Breast epithelium (tissue), 4 donors: ENCODE measurements at regions not wholly inside any gene's neighbourhood (a gene's known extent, or its start where the extent isn't known, plus 50 kb on each side); places are given as distances from the start of the nearest gene placed in this dataset.

Source experiments
- DNase-seq, 2 donors: peaks; one replicate each; pipeline ENCODE4 v3.0.0-alpha.2; 2019; ENCODE audit warnings: low spot score in 2 of 2
- H3K27ac ChIP-seq, 2 donors: fragments of 200-600 bp; sonication (generic) in 1 of 2; one replicate each; pipeline ENCODE4 v1.5.1; 2016 to 2019; ENCODE audit warnings: mild to moderate bottlenecking in 1 of 2
- H3K27me3 ChIP-seq, 2 donors: fragments of 200-600 bp; sonication (generic) in 1 of 2; one replicate each; pipeline versions ENCODE4 v1.5.1 to v1.6.0; 2017 to 2019; ENCODE audit warnings: control low read depth in 1 of 2, mild to moderate bottlenecking in 1 of 2
- H3K36me3 ChIP-seq: fragments of 200-600 bp; one replicate; pipeline ENCODE4 v1.5.1; 2019
- H3K4me1 ChIP-seq, 2 donors: fragments of 200-600 bp; sonication (generic); one replicate each; pipeline ENCODE4 v1.5.1; 2016 to 2019; ENCODE audit warnings: control low read depth in 1 of 2
- H3K4me3 ChIP-seq, 3 donors: fragments of 200-600 bp; sonication (generic); 1 replicate in 2 of 3; 2 replicates in 1 of 3; pipeline ENCODE4 v1.5.1; 2016 to 2019; ENCODE audit warnings: mild to moderate bottlenecking in 3 of 3, moderate library complexity in 2 of 3
- H3K9me3 ChIP-seq, 2 donors: fragments of 200-600 bp; sonication (generic) in 1 of 2; one replicate each; pipeline ENCODE4 v1.5.1; 2016 to 2019; ENCODE audit warnings: control low read depth in 1 of 2
- CTCF ChIP-seq, 3 donors: fragments of 450-650 bp; IDR thresholded peaks; one replicate each; pipeline ENCODE4 v1.5.1; 2016 to 2017; ENCODE audit warnings: antibody characterized with exemption in 3 of 3, mild to moderate bottlenecking in 3 of 3, moderate library complexity in 3 of 3
- POLR2A ChIP-seq: fragments of 450-650 bp; IDR thresholded peaks from one replicate; pipeline ENCODE4 v1.6.1; 2016; ENCODE audit warnings: antibody characterized with exemption, mild to moderate bottlenecking, moderate library complexity
- POLR2AphosphoS5 ChIP-seq, 3 donors: sonication (generic); formaldehyde crosslinking; IDR thresholded peaks; one replicate each; pipeline ENCODE4 v1.6.1; 2017; ENCODE audit warnings: antibody characterized with exemption in 3 of 3
- intact Hi-C: fragments of 100-400 bp; cut with DNase I; formaldehyde crosslinking; loops from one replicate; pipeline ENCODE4 v1.15.1; 2023; ENCODE audit warnings: low total_unique reads

GRCh38 chr3:89847955-89848354, 740.5 kb downstream of the EPHA3 start:
- no peak for TF ChIP-seq POLR2A
- no peak for TF ChIP-seq CTCF (IDR thresholded peaks at IDR 0.05)
- TF ChIP-seq POLR2AphosphoS5 (IDR thresholded peaks at IDR 0.05) = no peak
- H3K36me3 ChIP-seq = no peaks in the 10 kb centered on the region
- no peaks in the 10 kb centered on the region for H3K4me1 ChIP-seq
- no peaks in the 10 kb centered on the region for H3K9me3 ChIP-seq
- H3K4me3 ChIP-seq = no peak overlapping the region
- H3K27me3 ChIP-seq = no peaks in the 10 kb centered on the region
- no peak for DNase-seq
- no peak overlapping the region for H3K27ac ChIP-seq
- intact Hi-C loops = no loop called here

- TF ChIP-seq POLR2A (no peak), POLR2AphosphoS5 (IDR thresholded peaks at IDR 0.05) (no peak), CTCF (IDR thresholded peaks at IDR 0.05) (no peak)
Measured at GRCh38 chr3:89851974-89852621, 744.7 kb downstream of the EPHA3 start.

GRCh38 chr3:89859757-89860156, 752.3 kb downstream of the EPHA3 start:
- intact Hi-C loops = no loop called here

More at GRCh38 chr3:89851974-89852621, 744.7 kb downstream of the EPHA3 start:
- no peak for DNase-seq
- H3K27ac ChIP-seq = no peak overlapping the region
- no peaks in the 10 kb centered on the region for H3K9me3 ChIP-seq
- intact Hi-C loops = no loop called here
- no peak overlapping the region for H3K4me3 ChIP-seq
- no peaks in the 10 kb centered on the region for H3K36me3 ChIP-seq
- no peaks in the 10 kb centered on the region for H3K4me1 ChIP-seq
- no peaks in the 10 kb centered on the region for H3K27me3 ChIP-seq

GRCh38 chr3:89867286-89867685, 759.9 kb downstream of the EPHA3 start:
- Histone ChIP-seq H3K27me3 (no peaks in the 10 kb centered on the region), H3K4me1 (no peaks in the 10 kb centered on the region), H3K4me3 (no peak overlapping the region), H3K27ac (no peak overlapping the region), H3K36me3 (no peaks in the 10 kb centered on the region), H3K9me3 (no peaks in the 10 kb centered on the region)
- no peak for DNase-seq
- intact Hi-C loops = no loop called here
- TF ChIP-seq POLR2A = no peak
- no peak for TF ChIP-seq CTCF (IDR thresholded peaks at IDR 0.05)
- TF ChIP-seq POLR2AphosphoS5 (IDR thresholded peaks at IDR 0.05) = no peak

More at GRCh38 chr3:89859757-89860156, 752.3 kb downstream of the EPHA3 start:
- Histone ChIP-seq H3K27me3 (no peaks in the 10 kb centered on the region), H3K9me3 (no peaks in the 10 kb centered on the region), H3K36me3 (no peaks in the 10 kb centered on the region), H3K4me1 (no peaks in the 10 kb centered on the region), H3K27ac (no peak overlapping the region), H3K4me3 (no peak overlapping the region)
- no peak for TF ChIP-seq CTCF (IDR thresholded peaks at IDR 0.05)
- no peak for TF ChIP-seq POLR2A
- no peak for TF ChIP-seq POLR2AphosphoS5 (IDR thresholded peaks at IDR 0.05)
- DNase-seq = no peak

- H3K4me3 ChIP-seq = no peak overlapping the region
- TF ChIP-seq POLR2AphosphoS5 (IDR thresholded peaks at IDR 0.05) (no peak), CTCF (IDR thresholded peaks at IDR 0.05) (no peak), POLR2A (no peak)
- H3K9me3 ChIP-seq = no peaks in the 10 kb centered on the region
- no peaks in the 10 kb centered on the region for H3K4me1 ChIP-seq
- no peaks in the 10 kb centered on the region for H3K36me3 ChIP-seq
- no peak for DNase-seq
- intact Hi-C loops = no loop called here
- H3K27me3 ChIP-seq = no peaks in the 10 kb centered on the region
- H3K27ac ChIP-seq = no peak overlapping the region
Measured at GRCh38 chr3:89876116-89876515, 768.7 kb downstream of the EPHA3 start.
